OCI-LY1 (cell line): ENCODE measurements at regions not wholly inside any gene's neighbourhood (a gene's known extent, or its start where the extent isn't known, plus 50 kb on each side); places are given as distances from the start of the nearest gene placed in this dataset.

ENCODE experiments used
- CTCF ChIP-seq: fragments of 200-600 bp; sonication (generic), shearing (Covaris generic); IDR thresholded peaks from 2 replicates; pipeline ENCODE4 v1.5.1; 2017; ENCODE audit warnings: mild to moderate bottlenecking, antibody characterized with exemption, low read length, moderate library complexity, mixed read lengths
- EZH2 ChIP-seq: fragments of 200-600 bp; sonication (generic), shearing (Covaris generic); IDR thresholded peaks from 2 replicates; pipeline ENCODE4 v1.8.0; 2017; ENCODE audit warnings: borderline replicate concordance, mixed run types, mild to moderate bottlenecking, antibody characterized with exemption, low read length, moderate library complexity, mixed read lengths

- TF ChIP-seq CTCF (no peak), EZH2 (no peak)
Measured at GRCh38 chr18:71541643-71542042, 1002.5 kb downstream of the CBLN2 start.
